Epithelial cell of proximal tubule (primary cell): ENCODE measurements at regions not wholly inside any gene's neighbourhood (a gene's known extent, or its start where the extent isn't known, plus 50 kb on each side); places are given as distances from the start of the nearest gene placed in this dataset.

Source experiments
- DNase-seq: peaks from one replicate; pipeline ENCODE4 v3.0.0-alpha.2; 2011; ENCODE audit warnings: low read depth
- H3K4me3 ChIP-seq: 2 replicates; pipeline ENCODE4 v1.5.1; 2011; ENCODE audit warnings: low read depth, mild to moderate bottlenecking, low read length
- CTCF ChIP-seq: conservative IDR thresholded peaks from 2 replicates; pipeline ENCODE4 v1.5.1; 2012; ENCODE audit warnings: low read depth, mild to moderate bottlenecking, low read length

GRCh38 chr2:59560769-59561168, 992.7 kb downstream of the BCL11A start:
- H3K4me3 ChIP-seq, result no peak overlapping the region
- TF ChIP-seq CTCF, result no peak
- no peak for DNase-seq

- TF ChIP-seq CTCF, result no peak
- DNase-seq, result no peak
- no peak overlapping the region for H3K4me3 ChIP-seq
Observed at GRCh38 chr2:59540864-59541263, 1012.6 kb downstream of the BCL11A start.

GRCh38 chr2:59538398-59538911, 1015.0 kb downstream of the BCL11A start:
- no peak for TF ChIP-seq CTCF
- no peak for DNase-seq
- H3K4me3 ChIP-seq, result no peak overlapping the region

- DNase-seq, result no peak
- no peak overlapping the region for H3K4me3 ChIP-seq
- TF ChIP-seq CTCF, result no peak
Observed at GRCh38 chr2:59532808-59533207, 1020.6 kb downstream of the BCL11A start.

- no peak for TF ChIP-seq CTCF
- no peak for DNase-seq
Observed at GRCh38 chr2:59530258-59530657, 1023.2 kb downstream of the BCL11A start.

GRCh38 chr2:59529726-59530125, 1023.7 kb downstream of the BCL11A start:
- no peak for TF ChIP-seq CTCF
- no peak for DNase-seq
- H3K4me3 ChIP-seq, result no peak overlapping the region

More at GRCh38 chr2:59530258-59530657, 1023.2 kb downstream of the BCL11A start:
- H3K4me3 ChIP-seq, result no peak overlapping the region

- H3K4me3 ChIP-seq, result no peak overlapping the region
- DNase-seq, result no peak
- TF ChIP-seq CTCF, result no peak
Observed at GRCh38 chr2:59528525-59528924, 1024.9 kb downstream of the BCL11A start.
